Neuronal stem cell (in vitro differentiated cells): ENCODE measurements at regions not wholly inside any gene's neighbourhood (a gene's known extent, or its start where the extent isn't known, plus 50 kb on each side); places are given as distances from the start of the nearest gene placed in this dataset.
"Not testable (repeated sequence)": the region's sequence is repeated elsewhere in the genome, so short reads cannot be mapped to it uniquely, and the experiment has no call there.

Experiments used
- DNase-seq: peaks from one replicate; pipeline ENCODE4 v3.0.0-alpha.2; 2013; ENCODE audit warnings: low spot score
- H2AFZ ChIP-seq: one replicate; pipeline ENCODE4 v1.6.1; 2013; ENCODE audit warnings: mild to moderate bottlenecking, low read length, inconsistent platforms
- H2AK5ac ChIP-seq: 2 replicates; pipeline ENCODE4 v1.6.1; 2013; ENCODE audit warnings: low read depth, mild to moderate bottlenecking, inconsistent platforms, low read length, moderate library complexity, mixed read lengths
- H2BK120ac ChIP-seq: 2 replicates; pipeline ENCODE4 v1.6.1; 2013; ENCODE audit warnings: low read depth, mild to moderate bottlenecking, inconsistent platforms, low read length, moderate library complexity, mixed read lengths
- H2BK12ac ChIP-seq: one replicate; pipeline ENCODE4 v1.6.1; 2013; ENCODE audit warnings: low read length, inconsistent platforms
- H2BK15ac ChIP-seq: 2 replicates; pipeline ENCODE4 v1.6.1; 2013; ENCODE audit warnings: mild to moderate bottlenecking, low read length, inconsistent platforms, mixed read lengths
- H2BK5ac ChIP-seq: one replicate; pipeline ENCODE4 v1.6.1; 2013; ENCODE audit warnings: inconsistent platforms, mild to moderate bottlenecking, low read length, moderate library complexity
- H3K14ac ChIP-seq: one replicate; pipeline ENCODE4 v1.6.1; 2013; ENCODE audit warnings: low read length, inconsistent platforms
- H3K18ac ChIP-seq: 2 replicates; pipeline ENCODE4 v1.6.1; 2013; ENCODE audit warnings: low read length, inconsistent platforms
- H3K23ac ChIP-seq: 2 replicates; pipeline ENCODE4 v1.6.1; 2013; ENCODE audit warnings: low read depth, mild to moderate bottlenecking, mixed read lengths, low read length, inconsistent platforms; ENCODE audit not compliant: poor library complexity
- H3K27ac ChIP-seq: replicated peaks from 3 replicates; pipeline ENCODE4 v1.5.1; 2013; ENCODE audit warnings: low read length, inconsistent platforms
- H3K27me3 ChIP-seq, 3 experiments: 2 replicates each; pipeline ENCODE4 v1.6.1; 2013; ENCODE audit warnings: low read length in 3 of 3, mild to moderate bottlenecking in 2 of 3, inconsistent platforms in 1 of 3, low read depth in 1 of 3, mixed read lengths in 1 of 3, moderate library complexity in 1 of 3; ENCODE audit not compliant: control insufficient read depth in 3 of 3, insufficient read depth in 3 of 3
- H3K36me3 ChIP-seq, 2 donors: replicated peaks in 1 of 2; 2 replicates each; pipeline ENCODE4 v1.6.1; 2013; ENCODE audit warnings: low read length in 2 of 2; ENCODE audit not compliant: control insufficient read depth in 2 of 2, insufficient read depth in 2 of 2
- H3K4ac ChIP-seq: 2 replicates; pipeline ENCODE4 v1.6.1; 2013; ENCODE audit warnings: inconsistent platforms, mild to moderate bottlenecking, low read length, moderate library complexity
- H3K4me1 ChIP-seq, 2 donors: 1 replicate in 1 of 2; 2 replicates in 1 of 2; pipeline ENCODE4 v1.6.1; 2013; ENCODE audit warnings: low read length in 2 of 2, low read depth in 1 of 2; ENCODE audit not compliant: control insufficient read depth in 2 of 2, insufficient read depth in 1 of 2
- H3K4me2 ChIP-seq: one replicate; pipeline ENCODE4 v1.6.1; 2013; ENCODE audit warnings: mild to moderate bottlenecking, low read length, inconsistent platforms; ENCODE audit not compliant: insufficient read depth, poor library complexity, severe bottlenecking
- H3K4me3 ChIP-seq, 2 donors: 2 replicates each; pipeline ENCODE4 v1.5.1; 2013; ENCODE audit warnings: low read length in 2 of 2, mild to moderate bottlenecking in 2 of 2, inconsistent platforms in 1 of 2, moderate library complexity in 1 of 2
- H3K79me1 ChIP-seq: one replicate; pipeline ENCODE4 v1.6.1; 2013; ENCODE audit warnings: low read depth, mild to moderate bottlenecking, inconsistent platforms, low read length, moderate library complexity
- H3K9ac ChIP-seq: one replicate; pipeline ENCODE4 v1.6.1; 2013; ENCODE audit warnings: mild to moderate bottlenecking, low read depth, low read length, inconsistent platforms; ENCODE audit not compliant: poor library complexity
- H3K9me3 ChIP-seq, 2 donors: replicated peaks in 1 of 2; 2 replicates each; pipeline versions ENCODE3 to v1.6.1; 2013; ENCODE audit warnings: low read length in 2 of 2, mild to moderate bottlenecking in 2 of 2, inconsistent platforms in 1 of 2, low read depth in 1 of 2, mixed read lengths in 1 of 2, moderate library complexity in 1 of 2; ENCODE audit not compliant: control insufficient read depth in 2 of 2, insufficient read depth in 1 of 2
- H4K8ac ChIP-seq: one replicate; pipeline ENCODE4 v1.6.1; 2013; ENCODE audit warnings: low read depth, mild to moderate bottlenecking, inconsistent platforms, low read length, moderate library complexity
- H4K91ac ChIP-seq: one replicate; pipeline ENCODE4 v1.6.1; 2013; ENCODE audit warnings: low read length, low read depth, mild to moderate bottlenecking, inconsistent platforms; ENCODE audit not compliant: poor library complexity
- WGBS, 2 donors: extraction: QIAGEN DNeasy Blood & Tissue Kit; methylation state at CpG; one replicate each; pipeline ENCODE4 v1.1.7; 2013; ENCODE audit warnings: missing lambda C conversion rate in 2 of 2, mixed read lengths in 1 of 2; ENCODE audit not compliant: insufficient read length in 2 of 2, insufficient replicate concordance in 1 of 2; ENCODE audit errors: extremely low coverage in 2 of 2; 5-methylcytosine and 5-hydroxymethylcytosine counted together

GRCh38 chr2:234363011-234363487 lies 133.8 kb downstream of the ARL4C start:
- Histone ChIP-seq H3K9ac (no peak overlapping the region), H2BK15ac (no peak overlapping the region), H3K4me2 (peak overlapping the region; percentile 28), H4K91ac (no peak overlapping the region), H3K27ac (peak overlapping the region; percentile 88), H3K18ac (no peak overlapping the region), H3K27me3 (no peaks in the 10 kb centered on the region), H3K9me3 (no peaks in the 10 kb centered on the region), H3K4me3 (no peak overlapping the region), H3K23ac (no peak overlapping the region), H2BK120ac (no peak overlapping the region), H3K4ac (no peak overlapping the region), H3K14ac (no peak overlapping the region), H2BK5ac (no peak overlapping the region), H3K79me1 (no peaks in the 10 kb centered on the region), H3K4me1 (peaks cover 12 to 20% of the 10 kb centered on the region in 2 donors), H2BK12ac (no peak overlapping the region), H4K8ac (no peak overlapping the region), H3K36me3 (no peaks in the 10 kb centered on the region), H2AK5ac (no peak overlapping the region), H2AFZ (peak overlapping the region; percentile 46)
- peak; percentile 67 for DNase-seq
- no CpG with 5 or more reads among the region's 4 CpGs for WGBS, 2 donors

- H2BK5ac ChIP-seq, H3K9ac ChIP-seq, H3K23ac ChIP-seq, H3K27ac ChIP-seq, H3K79me1 ChIP-seq, H3K4ac ChIP-seq, H2BK120ac ChIP-seq, H3K4me2 ChIP-seq, DNase-seq, H3K4me3 ChIP-seq, H3K36me3 ChIP-seq, H3K14ac ChIP-seq, H3K18ac ChIP-seq, H4K91ac ChIP-seq, H3K27me3 ChIP-seq, H4K8ac ChIP-seq, H3K9me3 ChIP-seq, H2AFZ ChIP-seq, H2BK12ac ChIP-seq, H2AK5ac ChIP-seq, H2BK15ac ChIP-seq: not testable (repeated sequence)
- H3K4me1 ChIP-seq: peaks cover 12 to 19% of the 10 kb centered on the region in 2 donors
Measured at GRCh38 chr2:234360313-234360975, 136.4 kb downstream of the ARL4C start.

GRCh38 chr2:234357666-234358065 lies 139.2 kb downstream of the ARL4C start:
- Histone ChIP-seq H3K4me3 (no peak overlapping the region), H3K27me3 (no peaks in the 10 kb centered on the region), H3K4me2 (no peak overlapping the region), H3K9me3 (no peaks in the 10 kb centered on the region), H4K91ac (no peak overlapping the region), H2BK5ac (no peak overlapping the region), H3K27ac (no peak overlapping the region), H3K4ac (no peak overlapping the region), H3K9ac (no peak overlapping the region), H3K36me3 (no peaks in the 10 kb centered on the region), H3K79me1 (peaks cover 1% of the 10 kb centered on the region), H3K18ac (peak overlapping the region; percentile 54), H3K14ac (no peak overlapping the region), H2AFZ (no peak overlapping the region), H2BK15ac (no peak overlapping the region), H2AK5ac (no peak overlapping the region), H2BK120ac (no peak overlapping the region), H3K23ac (no peak overlapping the region), H3K4me1 (peaks cover 9 to 14% of the 10 kb centered on the region in 2 donors), H2BK12ac (no peak overlapping the region), H4K8ac (no peak overlapping the region)
- DNase-seq: no peak
- 83% methylated on average over 1 of the region's 3 CpGs; no CpG with 5 or more reads in 1 of the 2 donors for WGBS, 2 donors

GRCh38 chr2:234355808-234356365 lies 141.0 kb downstream of the ARL4C start:
- Histone ChIP-seq H3K4me1 (peaks cover 9 to 14% of the 10 kb centered on the region in 2 donors), H3K14ac (no peak overlapping the region), H3K9ac (no peak overlapping the region), H3K23ac (no peak overlapping the region), H2BK12ac (no peak overlapping the region), H3K36me3 (no peaks in the 10 kb centered on the region), H3K27me3 (no peaks in the 10 kb centered on the region), H3K27ac (peak overlapping the region; percentile 23), H2AK5ac (no peak overlapping the region), H3K4me3 (no peak overlapping the region), H2BK5ac (no peak overlapping the region), H3K4ac (no peak overlapping the region), H4K8ac (no peak overlapping the region), H3K79me1 (peaks cover 1% of the 10 kb centered on the region), H2BK15ac (no peak overlapping the region), H4K91ac (no peak overlapping the region), H3K9me3 (peaks cover 0 to 2% of the 10 kb centered on the region in 2 donors), H3K18ac (no peak overlapping the region), H2BK120ac (no peak overlapping the region), H2AFZ (peak overlapping the region; percentile 49), H3K4me2 (no peak overlapping the region)
- no CpG with 5 or more reads among the region's 6 CpGs for WGBS, 2 donors
- DNase-seq: no peak
